H1 (cell line): ENCODE measurements at regions not wholly inside any gene's neighbourhood (a gene's known extent, or its start where the extent isn't known, plus 50 kb on each side); places are given as distances from the start of the nearest gene placed in this dataset.

Experiments used
- CTCF ChIA-PET: fragments of 300-600 bp; sonication (Branson Sonifier 250); formaldehyde crosslinking; loops from one replicate; lab custom pipeline; 2021; ENCODE audit not compliant: partially characterized antibody; lab: Charles Lee
- POLR2A ChIA-PET: fragments of 300-600 bp; sonication (Branson Sonifier 250); formaldehyde crosslinking; loops from one replicate; lab custom pipeline; 2021; ENCODE audit warnings: inconsistent platforms; ENCODE audit not compliant: partially characterized antibody; lab: Charles Lee
- DNase-seq, 2 experiments: peaks; one replicate each; pipeline versions ENCODE4 v3.0.0 to v3.0.0-alpha.2; 2010 to 2022; ENCODE audit warnings: low spot score in 2 of 2, low read depth in 1 of 2, mixed read lengths in 1 of 2
- FAIRE-seq: peaks from 2 replicates; lab custom pipeline; 2011; peaks lifted over from hg19 to GRCh38; lab: Jason Lieb, UNC
- H2AFZ ChIP-seq: 2 replicates; pipeline ENCODE4 v1.8.1; 2012; ENCODE audit warnings: low read length, inconsistent platforms
- H2AK5ac ChIP-seq: 2 replicates; pipeline ENCODE4 v1.6.1; 2013; ENCODE audit warnings: low read depth, low read length
- H2BK120ac ChIP-seq: replicated peaks from 2 replicates; pipeline ENCODE3; 2013; ENCODE audit warnings: low read depth, low read length, inconsistent platforms
- H2BK12ac ChIP-seq: 2 replicates; pipeline ENCODE4 v1.6.1; 2013; ENCODE audit warnings: low read depth, low read length
- H2BK15ac ChIP-seq: 2 replicates; pipeline ENCODE4 v1.6.1; 2013; ENCODE audit warnings: low read length
- H2BK20ac ChIP-seq: 2 replicates; pipeline ENCODE4 v1.6.1; 2013; ENCODE audit warnings: low read length
- H2BK5ac ChIP-seq: 2 replicates; pipeline ENCODE4 v1.6.1; 2013; ENCODE audit warnings: low read depth, low read length
- H3K14ac ChIP-seq: 2 replicates; pipeline ENCODE4 v1.6.1; 2013; ENCODE audit warnings: inconsistent platforms; ENCODE audit not compliant: insufficient read length
- H3K18ac ChIP-seq: 2 replicates; pipeline ENCODE4 v1.6.1; 2013; ENCODE audit warnings: low read length; ENCODE audit errors: extremely low read depth
- H3K23ac ChIP-seq: 2 replicates; pipeline ENCODE4 v1.6.1; 2013; ENCODE audit warnings: inconsistent platforms; ENCODE audit not compliant: insufficient read length
- H3K23me2 ChIP-seq: 2 replicates; pipeline ENCODE4 v1.6.1; 2013; ENCODE audit warnings: low read depth, low read length
- H3K27ac ChIP-seq: 2 replicates; pipeline ENCODE4 v1.6.1; 2011; ENCODE audit warnings: low read depth, low read length, inconsistent platforms
- H3K27me3 ChIP-seq, 4 experiments: replicated peaks in 1 of 4; 1 replicate in 1 of 4; 2 replicates in 3 of 4; pipeline versions ENCODE4 v1.6.1 to v1.8.1; 2011 to 2013; ENCODE audit warnings: low read length in 3 of 4, mild to moderate bottlenecking in 3 of 4, inconsistent platforms in 2 of 4, mixed read lengths in 2 of 4, moderate library complexity in 1 of 4; ENCODE audit not compliant: control insufficient read depth in 3 of 4, insufficient read depth in 3 of 4; ENCODE audit errors: extremely low read depth in 1 of 4
- H3K36me3 ChIP-seq, 4 experiments: 2 replicates each; pipeline versions ENCODE4 v1.6.1 to v1.8.1; 2011 to 2013; ENCODE audit warnings: mild to moderate bottlenecking in 4 of 4, low read length in 3 of 4, moderate library complexity in 2 of 4, control low read depth in 1 of 4, inconsistent platforms in 1 of 4; ENCODE audit not compliant: insufficient read depth in 4 of 4, control insufficient read depth in 2 of 4
- H3K4ac ChIP-seq: replicated peaks from 2 replicates; pipeline ENCODE3; 2013; ENCODE audit warnings: low read length, low read depth, mixed read lengths, inconsistent platforms; ENCODE audit not compliant: insufficient read length
- H3K4me1 ChIP-seq, 4 experiments: replicated peaks in 1 of 4; 1 replicate in 1 of 4; 2 replicates in 3 of 4; pipeline versions ENCODE4 v1.6.1 to v1.8.1; 2011 to 2013; ENCODE audit warnings: low read length in 3 of 4, inconsistent platforms in 2 of 4, mixed read lengths in 1 of 4; ENCODE audit not compliant: insufficient read depth in 4 of 4, control insufficient read depth in 3 of 4
- H3K4me2 ChIP-seq, 2 experiments: 2 replicates each; pipeline versions ENCODE4 v1.6.1 to v1.8.1; 2011 to 2013; ENCODE audit warnings: low read depth in 2 of 2, low read length in 2 of 2, control low read depth in 1 of 2, inconsistent platforms in 1 of 2, mild to moderate bottlenecking in 1 of 2; ENCODE audit not compliant: insufficient read depth in 1 of 2
- H3K4me3 ChIP-seq, 4 experiments: fragments of 200-600, 300-600 bp in 1 of 4; sonication (generic), shearing (Covaris generic), sonication (Bioruptor Twin) in 1 of 4; 2 replicates each; pipeline versions ENCODE4 v1.5.1 to v1.8.1; 2011 to 2016; ENCODE audit warnings: low read length in 4 of 4, low read depth in 3 of 4, control low read depth in 2 of 4, inconsistent platforms in 2 of 4, mild to moderate bottlenecking in 2 of 4, mixed read lengths in 1 of 4, moderate library complexity in 1 of 4; ENCODE audit not compliant: insufficient read depth in 2 of 4; ENCODE audit errors: extremely low read depth in 1 of 4
- H3K56ac ChIP-seq: replicated peaks from 2 replicates; pipeline ENCODE3; 2013; ENCODE audit warnings: low read depth, mild to moderate bottlenecking, mixed read lengths, low read length, inconsistent platforms; ENCODE audit not compliant: insufficient read length
- H3K79me1 ChIP-seq: 2 replicates; pipeline ENCODE4 v1.6.1; 2013; ENCODE audit warnings: low read depth, low read length, control low read depth
- H3K79me2 ChIP-seq, 2 experiments: 2 replicates each; pipeline versions ENCODE4 v1.6.1 to v1.8.1; 2012 to 2013; ENCODE audit warnings: low read length in 2 of 2, mild to moderate bottlenecking in 2 of 2, inconsistent platforms in 1 of 2; ENCODE audit not compliant: insufficient read depth in 2 of 2, control insufficient read depth in 1 of 2
- H3K9ac ChIP-seq, 4 experiments: replicated peaks in 1 of 4; 1 replicate in 1 of 4; 2 replicates in 3 of 4; pipeline versions ENCODE4 v1.6.1 to v1.8.1; 2011 to 2013; ENCODE audit warnings: low read depth in 3 of 4, low read length in 3 of 4, control low read depth in 2 of 4, mild to moderate bottlenecking in 2 of 4, moderate library complexity in 2 of 4, inconsistent platforms in 1 of 4; ENCODE audit errors: extremely low read depth in 1 of 4
- H3K9me3 ChIP-seq, 2 experiments: 2 replicates each; pipeline versions ENCODE4 v1.6.1 to v1.8.1; 2012 to 2013; ENCODE audit warnings: mild to moderate bottlenecking in 2 of 2, moderate library complexity in 2 of 2, control low read depth in 1 of 2, inconsistent platforms in 1 of 2, low read depth in 1 of 2, low read length in 1 of 2, mixed read lengths in 1 of 2; ENCODE audit not compliant: insufficient read depth in 2 of 2
- H4K20me1 ChIP-seq, 2 experiments: replicated peaks in 1 of 2; 2 replicates each; pipeline versions ENCODE3 to v1.8.1; 2011 to 2013; ENCODE audit warnings: inconsistent platforms in 2 of 2, low read length in 2 of 2, mild to moderate bottlenecking in 1 of 2; ENCODE audit not compliant: insufficient read depth in 2 of 2, control insufficient read depth in 1 of 2
- H4K5ac ChIP-seq: 2 replicates; pipeline ENCODE4 v1.6.1; 2013; ENCODE audit warnings: low read length, low read depth, mixed read lengths, inconsistent platforms; ENCODE audit not compliant: insufficient read length
- H4K8ac ChIP-seq: 2 replicates; pipeline ENCODE4 v1.8.0; 2013; ENCODE audit warnings: mild to moderate bottlenecking, moderate library complexity, low read length, inconsistent platforms; ENCODE audit not compliant: insufficient read depth; ENCODE audit errors: extremely low read depth
- H4K91ac ChIP-seq: replicated peaks from 2 replicates; pipeline ENCODE3; 2013; ENCODE audit warnings: low read length, mixed read lengths, inconsistent platforms; ENCODE audit not compliant: insufficient read length
- ASH2L ChIP-seq: fragments of 200-600, 300-600 bp; sonication (generic); IDR thresholded peaks from one replicate; pipeline ENCODE4 v1.7.1; 2017; ENCODE audit warnings: low read length
- CBX8 ChIP-seq: fragments of 300-800, 300-1000 bp; sonication (generic); IDR thresholded peaks from 2 replicates; pipeline ENCODE4 v1.7.1; 2016; ENCODE audit warnings: low read depth, low read length, borderline replicate concordance
- CHD2 ChIP-seq: IDR thresholded peaks from 2 replicates; pipeline ENCODE4 v1.6.1; 2012; ENCODE audit warnings: low read length, improper control_type of control experiment
- EP300 ChIP-seq, 2 experiments: IDR thresholded peaks; 1 replicate in 1 of 2; 2 replicates in 1 of 2; pipeline ENCODE4 v1.6.1; 2011 to 2012; ENCODE audit warnings: low read depth in 2 of 2, low read length in 2 of 2, mild to moderate bottlenecking in 2 of 2, borderline replicate concordance in 1 of 2, inconsistent platforms in 1 of 2, moderate library complexity in 1 of 2
- HDAC2 ChIP-seq, 2 experiments: fragments of 300-600 bp in 1 of 2; sonication (generic) in 1 of 2; IDR thresholded peaks; 2 replicates each; pipeline ENCODE4 v1.6.1; 2011 to 2012; ENCODE audit warnings: low read depth in 2 of 2, low read length in 2 of 2, mild to moderate bottlenecking in 2 of 2, moderate library complexity in 2 of 2, borderline replicate concordance in 1 of 2, inconsistent platforms in 1 of 2
- JUN ChIP-seq: IDR thresholded peaks from 2 replicates; pipeline ENCODE4 v1.6.1; 2011; ENCODE audit warnings: low read depth, mild to moderate bottlenecking, improper control_type of control experiment, low read length
- KDM1A ChIP-seq: fragments of 200-600, 300-600 bp; sonication (generic); IDR thresholded peaks from 2 replicates; pipeline ENCODE4 v1.7.1; 2016; ENCODE audit warnings: mild to moderate bottlenecking, low read length, borderline replicate concordance
- NRF1 ChIP-seq: IDR thresholded peaks from 2 replicates; pipeline ENCODE4 v1.6.1; 2011; ENCODE audit warnings: mild to moderate bottlenecking, low read depth, low read length, improper control_type of control experiment
- POU5F1 ChIP-seq: IDR thresholded peaks from 2 replicates; pipeline ENCODE4 v1.6.1; 2011; ENCODE audit warnings: low read depth, mild to moderate bottlenecking, low read length, moderate library complexity
- SP4 ChIP-seq: IDR thresholded peaks from 2 replicates; pipeline ENCODE4 v1.6.1; 2012; ENCODE audit warnings: low read length, inconsistent platforms
- ZNF274 ChIP-seq: IDR thresholded peaks from 2 replicates; pipeline ENCODE4 v1.7.0; 2012; ENCODE audit warnings: low read length, borderline replicate concordance; ENCODE audit errors: extremely low read depth
- TF ChIP-seq, protein P1 (sequence below), 3 experiments: IDR thresholded peaks; 1 replicate in 2 of 3; 2 replicates in 1 of 3; pipeline versions ENCODE4 v1.5.1 to v1.6.1; 2011; ENCODE audit warnings: low read length in 3 of 3, mild to moderate bottlenecking in 3 of 3, inconsistent platforms in 2 of 3, low read depth in 1 of 3, moderate library complexity in 1 of 3; ENCODE audit not compliant: insufficient read depth in 1 of 3; ENCODE audit errors: control extremely low read depth in 1 of 3

GRCh38 chr11:110829873-110830272 is 117.6 kb upstream of the ARHGAP20 start:
- no peak overlapping the region for H3K14ac ChIP-seq
- CTCF ChIA-PET = interaction anchor here (0.6 to 0.7 kb wide), 2 partner anchors 55 to 114 kb away, joined by 3 to 5 read pairs; no protein-coding TSS in a partner anchor
- POLR2A ChIA-PET = no interaction called here
- H4K20me1 ChIP-seq = no peaks in the 10 kb centered on the region
- no peak overlapping the region for H3K9ac ChIP-seq
- no peak overlapping the region for H3K27ac ChIP-seq
- FAIRE-seq (no peak), DNase-seq (no peak)
- no peak overlapping the region; the same call in 1 of the 2 replicates for H2AFZ ChIP-seq
- no peak overlapping the region for H4K5ac ChIP-seq
- H3K18ac ChIP-seq = no peak overlapping the region
- no peak overlapping the region for H2BK5ac ChIP-seq
- no peak overlapping the region for H3K23ac ChIP-seq
- H3K4me3 ChIP-seq = no peak overlapping the region
- no peak overlapping the region for H3K4ac ChIP-seq
- no peak overlapping the region for H2BK120ac ChIP-seq
- H3K4me2 ChIP-seq = no peak overlapping the region
- H2BK12ac ChIP-seq = no peak overlapping the region
- H2AK5ac ChIP-seq = no peak overlapping the region
- peaks cover 0 to 3% (median 0%) of the 10 kb centered on the region in 4 experiments; a peak in 1 of 7 replicates for H3K4me1 ChIP-seq
- H3K56ac ChIP-seq = no peak overlapping the region
- no peaks in the 10 kb centered on the region for H3K36me3 ChIP-seq
- no peak overlapping the region for H4K8ac ChIP-seq
- H4K91ac ChIP-seq = no peak overlapping the region
- no peaks in the 10 kb centered on the region for H3K23me2 ChIP-seq
- H3K79me2 ChIP-seq = no peaks in the 10 kb centered on the region
- H3K9me3 ChIP-seq = no peaks in the 10 kb centered on the region
- no peak overlapping the region for H2BK15ac ChIP-seq
- H3K79me1 ChIP-seq = no peaks in the 10 kb centered on the region
- H3K27me3 ChIP-seq = no peaks in the 10 kb centered on the region
- no peak overlapping the region for H2BK20ac ChIP-seq
- no peak for TF ChIP-seq ZNF274
- no peak for TF ChIP-seq CHD2
- TF ChIP-seq HDAC2 (IDR thresholded peaks at IDR 0.05; ENCODE audit: borderline replicate concordance in 1 of 2, low read depth in 2 of 2, low read length in 2 of 2) = no peak
- TF ChIP-seq, protein P1, sequence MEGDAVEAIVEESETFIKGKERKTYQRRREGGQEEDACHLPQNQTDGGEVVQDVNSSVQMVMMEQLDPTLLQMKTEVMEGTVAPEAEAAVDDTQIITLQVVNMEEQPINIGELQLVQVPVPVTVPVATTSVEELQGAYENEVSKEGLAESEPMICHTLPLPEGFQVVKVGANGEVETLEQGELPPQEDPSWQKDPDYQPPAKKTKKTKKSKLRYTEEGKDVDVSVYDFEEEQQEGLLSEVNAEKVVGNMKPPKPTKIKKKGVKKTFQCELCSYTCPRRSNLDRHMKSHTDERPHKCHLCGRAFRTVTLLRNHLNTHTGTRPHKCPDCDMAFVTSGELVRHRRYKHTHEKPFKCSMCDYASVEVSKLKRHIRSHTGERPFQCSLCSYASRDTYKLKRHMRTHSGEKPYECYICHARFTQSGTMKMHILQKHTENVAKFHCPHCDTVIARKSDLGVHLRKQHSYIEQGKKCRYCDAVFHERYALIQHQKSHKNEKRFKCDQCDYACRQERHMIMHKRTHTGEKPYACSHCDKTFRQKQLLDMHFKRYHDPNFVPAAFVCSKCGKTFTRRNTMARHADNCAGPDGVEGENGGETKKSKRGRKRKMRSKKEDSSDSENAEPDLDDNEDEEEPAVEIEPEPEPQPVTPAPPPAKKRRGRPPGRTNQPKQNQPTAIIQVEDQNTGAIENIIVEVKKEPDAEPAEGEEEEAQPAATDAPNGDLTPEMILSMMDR (IDR thresholded peaks at IDR 0.05; ENCODE audit: control extremely low read depth in 1 of 3, insufficient read depth in 1 of 3, low read depth in 1 of 3, low read length in 3 of 3) = no peak
- TF ChIP-seq NRF1 = no peak
- no peak for TF ChIP-seq EP300 (IDR thresholded peaks at IDR 0.05; ENCODE audit: borderline replicate concordance in 1 of 2, low read depth in 2 of 2, low read length in 2 of 2)
- TF ChIP-seq ASH2L = no peak
- no peak for TF ChIP-seq POU5F1
- no peak for TF ChIP-seq SP4
- no peak for TF ChIP-seq KDM1A
- TF ChIP-seq JUN = no peak
- no peak for TF ChIP-seq CBX8
